Liver (tissue), 3 donors: ENCODE measurements at regions not wholly inside any gene's neighbourhood (a gene's known extent, or its start where the extent isn't known, plus 50 kb on each side); places are given as distances from the start of the nearest gene placed in this dataset.

Experiments
- ATF3 ChIP-seq: IDR thresholded peaks from 2 replicates; pipeline ENCODE4 v1.6.1; 2016; ENCODE audit warnings: antibody characterized with exemption
- CTCF ChIP-seq: fragments of 150-350 bp; IDR thresholded peaks from 2 replicates; pipeline ENCODE4 v1.5.1; 2017; ENCODE audit warnings: improper control_type of control experiment, low read depth, low read length; ENCODE audit not compliant: missing input control
- EGR1 ChIP-seq, 2 donors: IDR thresholded peaks; 2 replicates each; pipeline ENCODE4 v1.6.1; 2016 to 2018; ENCODE audit warnings: antibody characterized with exemption in 2 of 2, low read depth in 2 of 2
- GABPA ChIP-seq, 2 donors: IDR thresholded peaks in 1 of 2; conservative IDR thresholded peaks in 1 of 2; 2 replicates each; pipeline ENCODE4 v1.6.1; 2016; ENCODE audit warnings: antibody characterized with exemption in 2 of 2, mild to moderate bottlenecking in 1 of 2, moderate library complexity in 1 of 2
- MAX ChIP-seq: IDR thresholded peaks from 2 replicates; pipeline ENCODE4 v1.6.1; 2016; ENCODE audit warnings: antibody characterized with exemption
- NR2F2 ChIP-seq: IDR thresholded peaks from 2 replicates; pipeline ENCODE4 v1.6.1; 2016; ENCODE audit warnings: antibody characterized with exemption
- RAD21 ChIP-seq, 2 donors: IDR thresholded peaks; 2 replicates each; pipeline ENCODE4 v1.6.1; 2016; ENCODE audit warnings: antibody characterized with exemption in 2 of 2, mild to moderate bottlenecking in 2 of 2
- REST ChIP-seq: IDR thresholded peaks from 2 replicates; pipeline ENCODE4 v1.6.1; 2016; ENCODE audit warnings: antibody characterized with exemption, mild to moderate bottlenecking
- SP1 ChIP-seq: IDR thresholded peaks from 2 replicates; pipeline ENCODE4 v1.6.1; 2018; ENCODE audit warnings: antibody characterized with exemption, mild to moderate bottlenecking
- TAF1 ChIP-seq: conservative IDR thresholded peaks from 2 replicates; pipeline ENCODE4 v1.6.1; 2016; ENCODE audit warnings: antibody characterized with exemption, mild to moderate bottlenecking
- YY1 ChIP-seq: IDR thresholded peaks from 2 replicates; pipeline ENCODE4 v1.6.1; 2016; ENCODE audit warnings: antibody characterized with exemption, mild to moderate bottlenecking
- donor health status: healthy.
- donor health status: healthy.

GRCh38 chr6:3557336-3557735 lies 100.5 kb upstream of the SLC22A23 start:
- TF ChIP-seq CTCF: no peak
- TF ChIP-seq ATF3: no peak
- TF ChIP-seq REST: no peak
- TF ChIP-seq EGR1 (IDR thresholded peaks at IDR 0.05; ENCODE audit: low read depth in 2 of 2): no peak
- no peak for TF ChIP-seq TAF1
- TF ChIP-seq YY1: no peak
- no peak for TF ChIP-seq RAD21 (IDR thresholded peaks at IDR 0.05)
- TF ChIP-seq GABPA (IDR thresholded peaks at IDR 0.05 in 1 of 2, conservative IDR thresholded peaks at IDR 0.05 in 1 of 2): no peak
- TF ChIP-seq MAX: no peak
- TF ChIP-seq SP1: no peak
- TF ChIP-seq NR2F2: no peak
